Astrocyte (in vitro differentiated cells and primary cell): ENCODE measurements at regions not wholly inside any gene's neighbourhood (a gene's known extent, or its start where the extent isn't known, plus 50 kb on each side); places are given as distances from the start of the nearest gene placed in this dataset.

Experiments used
- DNase-seq: peaks from one replicate; pipeline ENCODE4 v3.0.0-alpha.2; 2010; ENCODE audit warnings: low read depth
- FAIRE-seq: peaks from 2 replicates; lab custom pipeline; 2011; peaks lifted over from hg19 to GRCh38; lab: Jason Lieb, UNC
- H2AFZ ChIP-seq: 2 replicates; pipeline ENCODE4 v1.6.0; 2012; ENCODE audit warnings: low read depth, low read length, inconsistent platforms
- H3K27ac ChIP-seq: 2 replicates; pipeline ENCODE4 v1.5.1; 2011; ENCODE audit warnings: low read depth, low read length, inconsistent platforms
- H3K27me3 ChIP-seq: 2 replicates; pipeline ENCODE4 v1.6.0; 2011; ENCODE audit warnings: low read length, inconsistent platforms; ENCODE audit not compliant: insufficient read depth
- H3K36me3 ChIP-seq: 2 replicates; pipeline ENCODE4 v1.5.1; 2011; ENCODE audit warnings: low read length, inconsistent platforms; ENCODE audit not compliant: insufficient read depth
- H3K4me1 ChIP-seq: 2 replicates; pipeline ENCODE4 v1.5.1; 2011; ENCODE audit warnings: low read length, inconsistent platforms; ENCODE audit not compliant: insufficient read depth
- H3K4me2 ChIP-seq: 2 replicates; pipeline ENCODE4 v1.6.0; 2012; ENCODE audit warnings: low read length, inconsistent platforms
- H3K4me3 ChIP-seq: 2 replicates; pipeline ENCODE4 v1.5.1; 2011; ENCODE audit warnings: low read depth, mild to moderate bottlenecking, low read length, inconsistent platforms; ENCODE audit not compliant: insufficient read depth
- H3K79me2 ChIP-seq: 2 replicates; pipeline ENCODE4 v1.6.0; 2012; ENCODE audit warnings: mild to moderate bottlenecking, low read length, inconsistent platforms; ENCODE audit not compliant: insufficient read depth
- H3K9ac ChIP-seq: 2 replicates; pipeline ENCODE4 v1.6.0; 2012; ENCODE audit warnings: mild to moderate bottlenecking, low read length, inconsistent platforms
- H3K9me3 ChIP-seq: 2 replicates; pipeline ENCODE4 v1.5.1; 2012; ENCODE audit warnings: low read depth, mild to moderate bottlenecking, low read length, inconsistent platforms; ENCODE audit not compliant: insufficient read depth
- H4K20me1 ChIP-seq: 2 replicates; pipeline ENCODE4 v1.6.0; 2012; ENCODE audit warnings: low read length, inconsistent platforms; ENCODE audit not compliant: insufficient read depth
- H3K27ac Mint-ChIP-seq: one replicate; pipeline ENCODE4 v1.8.0; 2021; ENCODE audit warnings: mild to moderate bottlenecking, mixed read lengths; ENCODE audit not compliant: unreplicated experiment
- H3K27me3 Mint-ChIP-seq: one replicate; pipeline ENCODE4 v1.8.0; 2021; ENCODE audit warnings: low read depth, mixed read lengths; ENCODE audit not compliant: unreplicated experiment
- H3K36me3 Mint-ChIP-seq: one replicate; pipeline ENCODE4 v1.8.0; 2021; ENCODE audit warnings: low read depth, mixed read lengths; ENCODE audit not compliant: unreplicated experiment
- H3K4me1 Mint-ChIP-seq: one replicate; pipeline ENCODE4 v1.8.0; 2021; ENCODE audit warnings: low read depth, mixed read lengths; ENCODE audit not compliant: unreplicated experiment
- H3K4me3 Mint-ChIP-seq: one replicate; pipeline ENCODE4 v1.8.0; 2021; ENCODE audit warnings: mild to moderate bottlenecking, moderate library complexity, mixed read lengths; ENCODE audit not compliant: unreplicated experiment
- H3K9me3 Mint-ChIP-seq: one replicate; pipeline ENCODE4 v1.8.0; 2021; ENCODE audit warnings: mild to moderate bottlenecking, mixed read lengths; ENCODE audit not compliant: unreplicated experiment
- EZH2 ChIP-seq: IDR thresholded peaks from 2 replicates; pipeline ENCODE4 v1.6.1; 2012; ENCODE audit warnings: mild to moderate bottlenecking, low read length, inconsistent platforms; ENCODE audit not compliant: insufficient read depth
- TF ChIP-seq, protein P1 (sequence below): IDR thresholded peaks from 2 replicates; pipeline ENCODE4 v1.5.1; 2011; ENCODE audit warnings: low read depth, mild to moderate bottlenecking, inconsistent platforms, low read length, moderate library complexity; ENCODE audit not compliant: insufficient read depth

DNA sequence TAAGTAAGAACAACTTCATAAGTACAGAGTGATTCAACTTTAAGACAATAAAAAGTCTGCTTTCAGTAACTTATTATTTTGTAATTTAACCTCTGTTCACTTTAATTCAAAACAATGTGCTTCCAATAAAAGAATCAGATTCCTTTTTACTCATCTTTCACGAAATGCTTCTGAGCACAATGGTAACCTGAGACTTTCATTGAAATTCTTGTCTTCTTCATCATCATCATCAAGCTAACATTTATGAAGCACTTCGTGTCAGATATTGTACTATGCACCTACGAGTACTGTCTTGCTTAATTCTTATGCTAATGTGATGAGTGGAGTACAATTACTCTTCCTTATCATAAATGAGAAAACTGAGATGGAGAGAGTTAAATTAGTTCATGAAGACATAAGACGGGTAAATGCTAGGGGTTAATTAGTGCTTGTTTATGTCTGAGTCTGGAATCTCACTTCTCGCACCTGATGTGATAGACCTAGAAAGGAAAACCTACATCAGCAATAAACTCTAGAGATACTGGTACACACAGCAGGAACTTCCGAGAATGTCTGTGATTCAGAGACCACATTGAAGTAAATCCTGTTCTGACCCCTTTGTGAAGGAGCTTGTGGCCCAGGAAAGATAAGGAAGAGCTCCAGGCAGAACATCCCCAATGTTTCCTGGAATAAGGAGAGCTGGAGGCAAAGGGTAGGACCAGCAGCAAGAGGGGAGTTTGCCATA is 227.6 kb upstream of the ETAA1 start:
- Histone ChIP-seq H3K36me3 (no peaks in the 10 kb centered on the region), H2AFZ (no peak overlapping the region), H3K4me1 (no peaks in the 10 kb centered on the region), H4K20me1 (no peaks in the 10 kb centered on the region), H3K27ac (no peak overlapping the region), H3K79me2 (no peaks in the 10 kb centered on the region), H3K9me3 (peaks cover 3% of the 10 kb centered on the region), H3K4me3 (no peak overlapping the region), H3K4me2 (no peak overlapping the region), H3K9ac (no peak overlapping the region), H3K27me3 (no peaks in the 10 kb centered on the region)
- no peak overlapping the region for H3K4me3 Mint-ChIP-seq
- H3K9me3 Mint-ChIP-seq: no peaks in the 10 kb centered on the region
- H3K4me1 Mint-ChIP-seq: no peaks in the 10 kb centered on the region
- FAIRE-seq: no peak
- no peaks in the 10 kb centered on the region for H3K36me3 Mint-ChIP-seq
- peak; percentile 38 for DNase-seq
- H3K27me3 Mint-ChIP-seq: no peaks in the 10 kb centered on the region
- no peak overlapping the region for H3K27ac Mint-ChIP-seq
- TF ChIP-seq EZH2: no peak
- TF ChIP-seq, protein P1, sequence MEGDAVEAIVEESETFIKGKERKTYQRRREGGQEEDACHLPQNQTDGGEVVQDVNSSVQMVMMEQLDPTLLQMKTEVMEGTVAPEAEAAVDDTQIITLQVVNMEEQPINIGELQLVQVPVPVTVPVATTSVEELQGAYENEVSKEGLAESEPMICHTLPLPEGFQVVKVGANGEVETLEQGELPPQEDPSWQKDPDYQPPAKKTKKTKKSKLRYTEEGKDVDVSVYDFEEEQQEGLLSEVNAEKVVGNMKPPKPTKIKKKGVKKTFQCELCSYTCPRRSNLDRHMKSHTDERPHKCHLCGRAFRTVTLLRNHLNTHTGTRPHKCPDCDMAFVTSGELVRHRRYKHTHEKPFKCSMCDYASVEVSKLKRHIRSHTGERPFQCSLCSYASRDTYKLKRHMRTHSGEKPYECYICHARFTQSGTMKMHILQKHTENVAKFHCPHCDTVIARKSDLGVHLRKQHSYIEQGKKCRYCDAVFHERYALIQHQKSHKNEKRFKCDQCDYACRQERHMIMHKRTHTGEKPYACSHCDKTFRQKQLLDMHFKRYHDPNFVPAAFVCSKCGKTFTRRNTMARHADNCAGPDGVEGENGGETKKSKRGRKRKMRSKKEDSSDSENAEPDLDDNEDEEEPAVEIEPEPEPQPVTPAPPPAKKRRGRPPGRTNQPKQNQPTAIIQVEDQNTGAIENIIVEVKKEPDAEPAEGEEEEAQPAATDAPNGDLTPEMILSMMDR: no peak

DNA sequence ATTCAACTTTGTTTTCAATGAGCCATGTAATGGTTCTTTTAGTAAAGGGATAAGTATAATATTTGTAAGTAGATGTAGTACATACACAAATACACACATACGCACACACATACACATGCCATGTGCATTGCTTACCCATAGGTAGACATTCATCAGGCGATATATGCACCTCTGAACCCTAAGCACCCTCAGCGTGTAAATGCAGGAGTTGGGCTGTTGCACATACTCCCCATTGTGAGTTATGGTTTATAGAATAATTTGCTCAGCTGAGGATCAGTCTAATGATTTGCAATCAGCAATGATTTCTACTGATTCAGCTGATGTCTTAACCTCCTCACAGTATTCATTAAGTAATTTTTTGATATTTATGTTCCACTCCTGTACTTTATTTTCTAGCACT is 217.6 kb upstream of the ETAA1 start:
- FAIRE-seq: no peak
- Mint-ChIP-seq H3K27ac (no peak overlapping the region), H3K4me3 (no peak overlapping the region), H3K36me3 (no peaks in the 10 kb centered on the region), H3K4me1 (no peaks in the 10 kb centered on the region), H3K9me3 (no peaks in the 10 kb centered on the region), H3K27me3 (no peaks in the 10 kb centered on the region)
- Histone ChIP-seq H3K4me1 (no peaks in the 10 kb centered on the region), H3K79me2 (no peaks in the 10 kb centered on the region), H3K27ac (no peak overlapping the region), H3K36me3 (no peaks in the 10 kb centered on the region), H2AFZ (no peak overlapping the region), H4K20me1 (no peaks in the 10 kb centered on the region), H3K4me3 (no peak overlapping the region), H3K9ac (no peak overlapping the region), H3K27me3 (no peaks in the 10 kb centered on the region), H3K4me2 (no peak overlapping the region), H3K9me3 (no peaks in the 10 kb centered on the region)
- no peak for DNase-seq
- TF ChIP-seq, protein P1: no peak
- TF ChIP-seq EZH2: no peak

DNA sequence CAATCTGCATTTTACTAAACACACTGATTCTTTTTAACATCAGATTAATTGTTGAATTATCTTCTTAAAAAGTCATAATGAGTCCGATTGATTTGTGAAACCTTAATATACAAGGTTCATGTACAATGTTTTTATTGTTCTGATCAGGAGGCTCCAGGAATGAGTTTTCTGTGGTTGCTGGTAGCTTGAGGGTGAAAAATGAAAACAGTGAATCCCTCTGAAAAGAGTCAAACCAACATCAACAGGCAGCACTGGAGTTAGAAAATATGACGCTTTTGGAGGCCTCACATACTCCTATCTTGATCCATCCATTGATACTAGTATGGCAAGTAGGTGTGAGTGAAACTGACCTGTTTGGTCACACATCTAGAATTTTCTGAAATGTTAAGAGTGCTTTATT is 216.3 kb upstream of the ETAA1 start:
- TF ChIP-seq EZH2: no peak
- TF ChIP-seq, protein P1: no peak
- no peaks in the 10 kb centered on the region for H3K4me1 ChIP-seq
- H3K27me3 ChIP-seq: no peaks in the 10 kb centered on the region
- Mint-ChIP-seq H3K27me3 (no peaks in the 10 kb centered on the region), H3K4me3 (no peak overlapping the region), H3K27ac (no peak overlapping the region), H3K9me3 (no peaks in the 10 kb centered on the region), H3K4me1 (no peaks in the 10 kb centered on the region), H3K36me3 (no peaks in the 10 kb centered on the region)
- H3K4me3 ChIP-seq: no peak overlapping the region
- no peak overlapping the region for H3K9ac ChIP-seq
- H3K4me2 ChIP-seq: no peak overlapping the region
- no peak for DNase-seq
- no peaks in the 10 kb centered on the region for H3K9me3 ChIP-seq
- H3K36me3 ChIP-seq: no peaks in the 10 kb centered on the region
- H3K27ac ChIP-seq: no peak overlapping the region
- no peaks in the 10 kb centered on the region for H3K79me2 ChIP-seq
- FAIRE-seq: no peak
- H2AFZ ChIP-seq: no peak overlapping the region
- no peaks in the 10 kb centered on the region for H4K20me1 ChIP-seq
